Body of pancreas (tissue), 4 donors: ENCODE measurements at regions not wholly inside any gene's neighbourhood (a gene's known extent, or its start where the extent isn't known, plus 50 kb on each side); places are given as distances from the start of the nearest gene placed in this dataset.
"Not testable (repeated sequence)": the region's sequence is repeated elsewhere in the genome, so short reads cannot be mapped to it uniquely, and the experiment has no call there.

Source experiments
- CTCF ChIP-seq, 7 experiments: fragments of 450-650 bp in 4 of 7; fragments of 200-600 bp in 3 of 7; sonication (generic) in 3 of 7; IDR thresholded peaks; one replicate each; pipeline ENCODE4 v1.5.1; 2016 to 2019; ENCODE audit warnings: antibody characterized with exemption in 7 of 7
- POLR2A ChIP-seq, 3 donors: fragments of 450-650 bp; IDR thresholded peaks; one replicate each; pipeline ENCODE4 v1.6.1; 2016; ENCODE audit warnings: antibody characterized with exemption in 3 of 3, mild to moderate bottlenecking in 2 of 3

- TF ChIP-seq CTCF, POLR2A (IDR thresholded peaks at IDR 0.05): not testable (repeated sequence)
These were observed 79.2 kb downstream of the FGD2 start for GRCh38 chr6:37084665-37085064.
